BJ (cell line): ENCODE measurements at regions not wholly inside any gene's neighbourhood (a gene's known extent, or its start where the extent isn't known, plus 50 kb on each side); places are given as distances from the start of the nearest gene placed in this dataset.

ENCODE experiments used
- CTCF ChIA-PET: fragments of 350-600 bp; formaldehyde crosslinking; extraction: SDS; loops from one replicate; lab custom pipeline; 2021; ENCODE audit warnings: antibody characterized with exemption, inconsistent platforms; lab: Yijun Ruan, JAX
- POLR2A ChIA-PET: fragments of 300-600 bp; sonication (Branson Sonifier 250); formaldehyde crosslinking; extraction: SDS; loops from one replicate; lab custom pipeline; 2021; ENCODE audit warnings: antibody characterized with exemption; lab: Charles Lee
- DNase-seq: peaks from one replicate; pipeline ENCODE4 v3.0.0-alpha.2; 2011; ENCODE audit warnings: low read depth
- H3K27me3 ChIP-seq: 2 replicates; pipeline ENCODE4 v1.6.0; 2011; ENCODE audit warnings: low read length; ENCODE audit not compliant: control insufficient read depth, insufficient read depth
- H3K36me3 ChIP-seq: 2 replicates; pipeline ENCODE4 v1.5.1; 2011; ENCODE audit warnings: low read length; ENCODE audit not compliant: control insufficient read depth, insufficient read depth
- H3K4me3 ChIP-seq: 2 replicates; pipeline ENCODE4 v1.5.1; 2011; ENCODE audit warnings: low read depth, mild to moderate bottlenecking, control low read depth, low read length
- TF ChIP-seq, protein P1 (sequence below): IDR thresholded peaks from 2 replicates; pipeline ENCODE4 v1.5.1; 2011; ENCODE audit warnings: low read depth, mild to moderate bottlenecking, control low read depth, inconsistent platforms, low read length, moderate library complexity; ENCODE audit not compliant: insufficient read depth

DNA sequence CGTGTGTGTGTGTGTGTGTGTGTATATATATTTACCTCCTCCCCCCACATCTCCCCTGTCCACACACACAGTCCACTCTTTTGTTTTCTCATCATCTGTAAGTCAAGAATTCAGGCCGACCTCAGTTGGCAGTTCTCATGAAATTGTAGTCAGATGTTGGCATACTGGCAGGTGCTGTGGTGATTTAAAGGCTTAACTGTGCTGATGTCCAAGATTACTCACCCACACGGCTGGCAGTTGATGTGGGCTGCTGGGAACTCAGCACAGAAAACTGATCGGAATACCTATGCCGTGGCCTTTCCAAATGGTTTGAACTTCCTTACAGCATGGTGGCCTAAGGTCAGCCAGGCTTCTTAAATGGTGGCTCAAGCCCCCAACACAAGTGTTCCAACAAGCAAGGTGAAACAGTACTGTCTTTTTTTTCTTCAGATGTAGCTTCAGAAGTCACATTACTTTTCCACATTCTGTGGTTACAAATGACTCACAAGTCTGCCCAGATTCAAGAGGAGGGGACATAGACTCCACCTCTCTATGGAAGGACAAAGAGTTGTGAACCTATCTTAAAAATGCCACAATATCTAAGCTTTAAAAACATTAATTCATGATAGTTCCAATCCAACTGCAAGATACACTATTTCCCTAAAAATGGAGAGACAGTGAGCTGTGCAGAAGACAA is 198.5 kb upstream of the HS3ST4 start:
- H3K4me3 ChIP-seq = no peak overlapping the region
- H3K36me3 ChIP-seq = no peaks in the 10 kb centered on the region
- no peak for DNase-seq
- TF ChIP-seq, protein P1, sequence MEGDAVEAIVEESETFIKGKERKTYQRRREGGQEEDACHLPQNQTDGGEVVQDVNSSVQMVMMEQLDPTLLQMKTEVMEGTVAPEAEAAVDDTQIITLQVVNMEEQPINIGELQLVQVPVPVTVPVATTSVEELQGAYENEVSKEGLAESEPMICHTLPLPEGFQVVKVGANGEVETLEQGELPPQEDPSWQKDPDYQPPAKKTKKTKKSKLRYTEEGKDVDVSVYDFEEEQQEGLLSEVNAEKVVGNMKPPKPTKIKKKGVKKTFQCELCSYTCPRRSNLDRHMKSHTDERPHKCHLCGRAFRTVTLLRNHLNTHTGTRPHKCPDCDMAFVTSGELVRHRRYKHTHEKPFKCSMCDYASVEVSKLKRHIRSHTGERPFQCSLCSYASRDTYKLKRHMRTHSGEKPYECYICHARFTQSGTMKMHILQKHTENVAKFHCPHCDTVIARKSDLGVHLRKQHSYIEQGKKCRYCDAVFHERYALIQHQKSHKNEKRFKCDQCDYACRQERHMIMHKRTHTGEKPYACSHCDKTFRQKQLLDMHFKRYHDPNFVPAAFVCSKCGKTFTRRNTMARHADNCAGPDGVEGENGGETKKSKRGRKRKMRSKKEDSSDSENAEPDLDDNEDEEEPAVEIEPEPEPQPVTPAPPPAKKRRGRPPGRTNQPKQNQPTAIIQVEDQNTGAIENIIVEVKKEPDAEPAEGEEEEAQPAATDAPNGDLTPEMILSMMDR = no peak
- ChIA-PET POLR2A (no interaction called here), CTCF (no interaction called here)
- no peaks in the 10 kb centered on the region for H3K27me3 ChIP-seq

DNA sequence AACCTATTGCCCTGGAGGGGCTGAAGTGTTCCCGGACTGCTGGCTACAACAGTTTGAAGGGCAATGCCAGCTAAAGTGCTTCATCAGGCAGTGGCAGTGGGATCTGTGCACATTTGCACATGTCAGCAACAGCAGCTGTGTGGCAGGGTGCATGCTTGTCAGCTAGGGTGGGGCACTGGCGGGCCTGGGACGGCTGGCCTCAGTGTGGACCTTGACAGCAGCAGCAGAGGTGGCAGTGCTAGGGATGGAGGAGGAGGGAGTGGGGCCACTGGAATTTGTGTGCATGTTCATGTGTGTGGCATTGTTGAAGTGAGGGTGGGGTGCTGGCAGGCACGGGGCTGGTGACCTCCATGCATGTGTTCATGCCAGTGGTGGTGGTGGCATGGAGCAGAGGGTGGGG is 203.3 kb upstream of the HS3ST4 start:
- no peak for DNase-seq
- H3K27me3 ChIP-seq = no peaks in the 10 kb centered on the region
- ChIA-PET POLR2A (no interaction called here), CTCF (no interaction called here)
- H3K36me3 ChIP-seq = no peaks in the 10 kb centered on the region
- TF ChIP-seq, protein P1 = no peak
- H3K4me3 ChIP-seq = no peak overlapping the region

DNA sequence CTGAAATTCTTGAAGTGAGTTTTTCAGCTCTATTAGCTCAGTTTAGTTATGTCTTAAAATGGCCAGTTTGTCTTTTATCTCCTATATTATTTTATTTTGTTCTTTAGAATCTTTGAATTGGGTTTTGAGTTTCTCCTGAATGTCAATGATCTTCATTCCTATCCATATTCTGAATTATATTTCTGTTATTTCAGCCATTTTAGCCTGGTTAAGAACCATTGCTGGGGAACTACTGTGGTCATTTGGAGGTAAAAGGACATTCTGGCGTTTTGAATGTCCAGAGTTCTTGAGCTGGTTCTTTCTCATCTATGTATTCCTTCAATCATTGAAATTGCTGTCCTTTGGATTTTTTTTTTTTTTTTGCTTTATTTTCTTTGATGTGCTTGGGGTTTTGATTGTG is 203.9 kb upstream of the HS3ST4 start:
- TF ChIP-seq, protein P1 = no peak
- DNase-seq = no peak
- Histone ChIP-seq H3K27me3 (no peaks in the 10 kb centered on the region), H3K4me3 (no peak overlapping the region), H3K36me3 (no peaks in the 10 kb centered on the region)
- ChIA-PET POLR2A (no interaction called here), CTCF (no interaction called here)

DNA sequence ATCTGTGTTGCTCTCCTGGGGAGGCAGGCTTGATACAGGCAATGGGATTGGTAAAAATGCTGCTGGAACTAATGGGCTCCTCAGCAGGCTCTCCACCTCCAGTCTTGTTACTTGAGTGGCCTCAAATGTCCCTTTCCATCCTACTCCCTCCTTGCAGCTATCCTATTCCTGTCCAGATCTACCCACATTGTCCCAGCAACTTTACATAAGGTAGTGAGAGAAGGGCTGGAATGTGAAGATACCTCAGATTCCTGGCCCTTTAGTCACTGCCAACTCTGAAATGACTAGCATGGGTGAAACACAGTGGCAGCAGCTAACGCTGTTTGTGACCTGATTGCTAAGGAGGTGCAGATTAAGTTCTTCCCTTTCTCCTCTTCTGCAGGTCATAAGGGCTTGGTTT is 210.1 kb upstream of the HS3ST4 start:
- H3K36me3 ChIP-seq = no peaks in the 10 kb centered on the region
- no peaks in the 10 kb centered on the region for H3K27me3 ChIP-seq
- TF ChIP-seq, protein P1 = no peak
- POLR2A ChIA-PET = no interaction called here
- CTCF ChIA-PET = interaction anchor here (0.6 kb wide), 1 partner anchor 1539 kb away, joined by 3 read pairs; no protein-coding TSS in a partner anchor
- no peak for DNase-seq
- H3K4me3 ChIP-seq = no peak overlapping the region

DNA sequence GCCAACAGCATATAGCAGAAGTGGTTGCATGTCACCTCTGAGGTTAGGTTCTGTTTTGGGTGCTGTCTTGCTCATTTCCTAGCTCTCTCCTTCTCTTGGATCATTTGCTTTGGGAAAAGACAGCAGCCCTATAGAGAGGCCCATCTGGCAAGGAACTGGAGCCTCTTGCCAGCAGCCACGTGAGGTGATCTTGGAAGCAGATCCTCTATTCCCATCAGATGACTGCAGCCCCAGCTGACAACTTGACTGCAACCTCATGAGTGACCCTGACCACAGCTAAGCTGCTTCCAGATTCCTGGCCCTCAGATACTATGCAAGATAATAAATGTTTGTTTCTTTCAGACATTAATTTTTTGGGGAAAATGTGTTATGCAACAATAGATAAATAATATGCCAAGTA is 213.3 kb upstream of the HS3ST4 start:
- no peaks in the 10 kb centered on the region for H3K27me3 ChIP-seq
- CTCF ChIA-PET = no interaction called here
- no peak overlapping the region for H3K4me3 ChIP-seq
- POLR2A ChIA-PET = no interaction called here
- no peak for DNase-seq
- TF ChIP-seq, protein P1 = no peak
- H3K36me3 ChIP-seq = no peaks in the 10 kb centered on the region
